ENCODE measurements at regions not wholly inside any gene's neighbourhood (a gene's known extent, or its start where the extent isn't known, plus 50 kb on each side); places are given as distances from the start of the nearest gene placed in this dataset.

- TF ChIP-seq EZH2phosphoT487 (IDR thresholded peaks at IDR 0.05; ENCODE audit: unreplicated experiment) (no peak), ZNF331 (CRISPR knock-in tag; IDR thresholded peaks at IDR 0.05; ENCODE audit: low read depth) (no peak)
Observed at GRCh38 chr3:31409389-31409788, 123.3 kb upstream of the STT3B start (continued).

GRCh38 chr3:31409866-31410265 lies 122.9 kb upstream of the STT3B start:
- H3K27ac ChIP-seq (ENCODE audit: low read depth) = no peak overlapping the region
- Mint-ChIP-seq H3K4me3 (no peak overlapping the region), H3K27ac (no peak overlapping the region), H3K36me3 (ENCODE audit: low read depth) (no peaks in the 10 kb centered on the region), H3K9me3 (no peaks in the 10 kb centered on the region), H3K4me1 (peaks cover 7% of the 10 kb centered on the region; the same call in 2 of the 3 replicates), H3K27me3 (ENCODE audit: insufficient read depth, low read depth, poor library complexity) (no peaks in the 10 kb centered on the region)
- H3K36me3 ChIP-seq (ENCODE audit: insufficient read depth) = no peaks in the 10 kb centered on the region
- TF ChIP-seq REST (IDR thresholded peaks at IDR 0.05; ENCODE audit: unreplicated experiment) (no peak), JUNB (IDR thresholded peaks at IDR 0.05; ENCODE audit: unreplicated experiment) (no peak), ZNF114 (CRISPR knock-in tag; IDR thresholded peaks at IDR 0.05) (no peak), EZH2phosphoT487 (IDR thresholded peaks at IDR 0.05; ENCODE audit: unreplicated experiment) (no peak)
- H3K4me1 ChIP-seq (ENCODE audit: insufficient read depth) = 0 out of 2 replicates have a peak, but pooled peaks cover 6% of the 10 kb centered on the region
- H3K4me2 ChIP-seq = no peak overlapping the region
- H3K9me2 ChIP-seq (ENCODE audit: insufficient read depth) = peaks cover 9% of the 10 kb centered on the region
- no peak overlapping the region for H3K4me3 ChIP-seq
- no peaks in the 10 kb centered on the region for H3K27me3 ChIP-seq (ENCODE audit: insufficient read depth)
- H4K20me1 ChIP-seq (replicated peaks; ENCODE audit: insufficient read depth) = no peaks in the 10 kb centered on the region
- ATAC-seq (no peak), DNase-seq (ENCODE audit: low spot score) (no peak)
- H3F3A ChIP-seq (replicated peaks; ENCODE audit: low read depth) = no peaks in the 10 kb centered on the region
- H3K79me2 ChIP-seq (replicated peaks; ENCODE audit: insufficient read depth) = no peaks in the 10 kb centered on the region
- peak overlapping the region; percentile 72; the same call in 1 of the 2 replicates for H2AFZ ChIP-seq

- Histone ChIP-seq H3K36me3 (ENCODE audit: insufficient read depth) (no peaks in the 10 kb centered on the region), H3K79me2 (replicated peaks; ENCODE audit: insufficient read depth) (no peaks in the 10 kb centered on the region), H3F3A (replicated peaks; ENCODE audit: low read depth) (no peaks in the 10 kb centered on the region), H3K27me3 (ENCODE audit: insufficient read depth) (no peaks in the 10 kb centered on the region), H3K27ac (ENCODE audit: low read depth) (no peak overlapping the region), H3K4me1 (ENCODE audit: insufficient read depth) (0 out of 2 replicates have a peak, but pooled peaks cover 6% of the 10 kb centered on the region), H2AFZ (no peak overlapping the region), H3K9me2 (ENCODE audit: insufficient read depth) (peaks cover 9% of the 10 kb centered on the region), H4K20me1 (replicated peaks; ENCODE audit: insufficient read depth) (no peaks in the 10 kb centered on the region), H3K4me3 (no peak overlapping the region), H3K4me2 (no peak overlapping the region)
- DNase-seq (ENCODE audit: low spot score) = no peak
- ATAC-seq = no peak
- Mint-ChIP-seq H3K4me3 (no peak overlapping the region), H3K36me3 (ENCODE audit: low read depth) (no peaks in the 10 kb centered on the region), H3K9me3 (no peaks in the 10 kb centered on the region), H3K27ac (no peak overlapping the region), H3K4me1 (peaks cover 6% of the 10 kb centered on the region; the same call in 2 of the 3 replicates), H3K27me3 (ENCODE audit: insufficient read depth, low read depth, poor library complexity) (no peaks in the 10 kb centered on the region)
- no peak for TF ChIP-seq CTCF (conservative IDR thresholded peaks at IDR 0.05; ENCODE audit: low read depth in 2 of 2)
- no peak for TF ChIP-seq STAT1 (IDR thresholded peaks at IDR 0.05; ENCODE audit: unreplicated experiment)
- no peak for TF ChIP-seq EZH2phosphoT487 (IDR thresholded peaks at IDR 0.05; ENCODE audit: unreplicated experiment)
- no peak for TF ChIP-seq ETS1 (IDR thresholded peaks at IDR 0.05)
- TF ChIP-seq REST (IDR thresholded peaks at IDR 0.05; ENCODE audit: unreplicated experiment) = no peak
Observed at GRCh38 chr3:31410411-31410810, 122.3 kb upstream of the STT3B start.
